ENCODE measurements at regions not wholly inside any gene's neighbourhood (a gene's known extent, or its start where the extent isn't known, plus 50 kb on each side); places are given as distances from the start of the nearest gene placed in this dataset.
"Not testable (repeated sequence)": the region's sequence is repeated elsewhere in the genome, so short reads cannot be mapped to it uniquely, and the experiment has no call there.

GRCh38 chr7:25731846-25732245, 420.2 kb upstream of the NFE2L3 start:
- Histone ChIP-seq H3K27me3 (ENCODE audit: insufficient read depth, low read depth, severe bottlenecking) (no peaks in the 10 kb centered on the region), H3K9me3 (ENCODE audit: severe bottlenecking) (no peaks in the 10 kb centered on the region), H3K27ac (no peak overlapping the region), H3K4me3 (ENCODE audit: low read depth, low read length) (no peak overlapping the region), H3K36me3 (no peaks in the 10 kb centered on the region)
- DNase-seq, result no peak
- TF ChIP-seq CTCF (IDR thresholded peaks at IDR 0.05; ENCODE audit: low read depth, low read length), result no peak

DNA sequence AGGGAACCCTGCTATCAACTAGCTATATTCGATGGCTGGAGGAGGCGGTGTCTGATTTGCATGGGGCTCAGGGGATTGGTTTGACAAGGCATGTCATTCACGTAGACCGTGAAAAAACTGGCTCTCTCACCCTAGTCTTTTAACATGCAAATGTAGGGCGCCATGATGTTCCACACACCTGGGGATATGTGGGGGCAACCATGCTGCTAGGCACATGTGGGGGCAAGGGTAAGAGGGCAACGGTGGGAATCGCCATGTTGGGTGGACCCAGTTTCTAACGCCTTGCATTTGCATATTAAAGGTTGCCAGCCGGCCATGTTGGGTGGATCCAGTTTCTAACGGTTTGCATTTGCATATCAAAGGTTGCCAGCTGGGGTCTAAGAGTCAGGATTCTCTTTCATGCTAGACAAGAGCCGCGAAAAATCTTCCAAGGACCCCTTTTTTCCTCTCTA, 419.2 kb upstream of the NFE2L3 start:
- DNase-seq, result no peak
- no peaks in the 10 kb centered on the region for H3K9me3 ChIP-seq (ENCODE audit: severe bottlenecking)
- H3K27ac ChIP-seq, result no peak overlapping the region
- TF ChIP-seq CTCF (IDR thresholded peaks at IDR 0.05; ENCODE audit: low read depth, low read length), result no peak
- no peaks in the 10 kb centered on the region for H3K36me3 ChIP-seq
- no peaks in the 10 kb centered on the region for H3K27me3 ChIP-seq (ENCODE audit: insufficient read depth, low read depth, severe bottlenecking)
- no peak overlapping the region for H3K4me3 ChIP-seq (ENCODE audit: low read depth, low read length)

GRCh38 chr7:25735674-25736242, 416.2 kb upstream of the NFE2L3 start:
- H3K27me3 ChIP-seq (ENCODE audit: insufficient read depth, low read depth, severe bottlenecking), result no peaks in the 10 kb centered on the region
- no peak for TF ChIP-seq CTCF (IDR thresholded peaks at IDR 0.05; ENCODE audit: low read depth, low read length)
- no peaks in the 10 kb centered on the region for H3K9me3 ChIP-seq (ENCODE audit: severe bottlenecking)
- no peak overlapping the region for H3K4me3 ChIP-seq (ENCODE audit: low read depth, low read length)
- no peak for DNase-seq
- H3K27ac ChIP-seq, result no peak overlapping the region
- no peaks in the 10 kb centered on the region for H3K36me3 ChIP-seq

GRCh38 chr7:25738528-25738927, 413.5 kb upstream of the NFE2L3 start:
- Histone ChIP-seq H3K4me3 (ENCODE audit: low read depth, low read length) (no peak overlapping the region), H3K27me3 (ENCODE audit: insufficient read depth, low read depth, severe bottlenecking) (no peaks in the 10 kb centered on the region), H3K36me3 (no peaks in the 10 kb centered on the region), H3K9me3 (ENCODE audit: severe bottlenecking) (no peaks in the 10 kb centered on the region), H3K27ac (no peak overlapping the region)
- TF ChIP-seq CTCF (IDR thresholded peaks at IDR 0.05; ENCODE audit: low read depth, low read length), result no peak
- no peak for DNase-seq

GRCh38 chr7:25739143-25739542, 412.9 kb upstream of the NFE2L3 start:
- DNase-seq, result no peak
- Histone ChIP-seq H3K27me3 (ENCODE audit: insufficient read depth, low read depth, severe bottlenecking) (no peaks in the 10 kb centered on the region), H3K27ac (no peak overlapping the region), H3K9me3 (ENCODE audit: severe bottlenecking) (no peaks in the 10 kb centered on the region), H3K36me3 (no peaks in the 10 kb centered on the region), H3K4me3 (ENCODE audit: low read depth, low read length) (no peak overlapping the region)
- TF ChIP-seq CTCF (IDR thresholded peaks at IDR 0.05; ENCODE audit: low read depth, low read length), result no peak

DNA sequence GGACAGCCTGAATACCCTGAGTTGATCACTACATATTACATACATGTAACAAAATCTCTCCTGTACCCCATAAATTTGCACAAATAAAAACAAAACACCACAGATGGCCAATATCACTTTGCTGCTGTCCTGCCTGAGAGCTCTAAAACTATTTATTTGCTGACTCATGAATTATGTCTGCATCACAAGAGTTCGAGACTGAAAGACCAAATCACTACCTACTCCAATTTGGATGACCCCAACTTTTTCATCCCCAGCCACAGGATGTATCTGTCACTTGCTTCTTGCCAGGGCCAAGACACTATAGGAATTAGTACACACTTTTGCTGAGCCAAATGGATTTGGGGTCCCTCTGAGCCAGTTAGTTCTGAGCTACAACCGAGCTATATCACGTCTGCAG, 409.7 kb upstream of the NFE2L3 start:
- Histone ChIP-seq H3K27ac (no peak overlapping the region), H3K9me3 (ENCODE audit: severe bottlenecking) (no peaks in the 10 kb centered on the region), H3K4me3 (ENCODE audit: low read depth, low read length) (no peak overlapping the region), H3K27me3 (ENCODE audit: insufficient read depth, low read depth, severe bottlenecking) (no peaks in the 10 kb centered on the region), H3K36me3 (no peaks in the 10 kb centered on the region)
- no peak for DNase-seq
- no peak for TF ChIP-seq CTCF (IDR thresholded peaks at IDR 0.05; ENCODE audit: low read depth, low read length)

- H3K9me3 ChIP-seq (ENCODE audit: severe bottlenecking); H3K36me3 ChIP-seq; H3K27me3 ChIP-seq (ENCODE audit: insufficient read depth, low read depth, severe bottlenecking); H3K4me3 ChIP-seq (ENCODE audit: low read depth, low read length); H3K27ac ChIP-seq; DNase-seq: not testable (repeated sequence)
Measured at GRCh38 chr7:25743670-25744451, 408.1 kb upstream of the NFE2L3 start.

Data from WERI-Rb-1 (cell line).